GM12891 (cell line): ENCODE measurements at regions not wholly inside any gene's neighbourhood (a gene's known extent, or its start where the extent isn't known, plus 50 kb on each side); places are given as distances from the start of the nearest gene placed in this dataset.

Experiments used
- PAX5 ChIP-seq: IDR thresholded peaks from 2 replicates; pipeline ENCODE4 v1.6.1; 2011; ENCODE audit warnings: low read length, moderate library complexity, mild to moderate bottlenecking; ENCODE audit not compliant: insufficient read depth, severe bottlenecking
- POLR2A ChIP-seq: IDR thresholded peaks from 2 replicates; pipeline ENCODE4 v1.6.1; 2011; ENCODE audit warnings: low read depth, low read length, control low read depth
- POLR2AphosphoS5 ChIP-seq: IDR thresholded peaks from 2 replicates; pipeline ENCODE4 v1.6.1; 2011; ENCODE audit warnings: low read depth, low read length, control low read depth
- POU2F2 ChIP-seq: IDR thresholded peaks from 2 replicates; pipeline ENCODE4 v1.6.1; 2011; ENCODE audit warnings: low read depth, mild to moderate bottlenecking, control low read depth, low read length, moderate library complexity
- SPI1 ChIP-seq: IDR thresholded peaks from 2 replicates; pipeline ENCODE4 v1.6.1; 2011; ENCODE audit warnings: low read depth, low read length, control low read depth
- TAF1 ChIP-seq: IDR thresholded peaks from 2 replicates; pipeline ENCODE4 v1.6.1; 2011; ENCODE audit warnings: low read depth, low read length, control low read depth

DNA sequence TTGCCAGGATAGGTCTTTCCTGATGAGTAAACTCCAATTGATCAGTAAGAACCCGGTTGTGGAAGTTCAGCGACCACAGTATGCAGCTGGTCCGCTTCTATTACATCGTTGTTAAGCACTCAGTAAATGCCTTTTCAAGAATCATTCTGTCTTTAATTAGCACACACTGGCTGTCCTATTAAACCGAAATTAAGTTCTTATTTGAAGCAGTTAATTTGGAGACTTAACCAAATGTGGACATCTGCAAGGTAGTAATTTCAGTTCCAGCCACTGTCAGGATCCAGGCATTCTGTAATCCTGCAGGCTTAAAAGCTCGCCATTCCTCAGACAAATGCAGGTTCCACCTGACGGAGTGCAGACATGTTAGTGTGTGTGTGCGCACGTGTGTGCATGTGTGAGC, 254.6 kb downstream of the IRX2 start:
- TF ChIP-seq POLR2AphosphoS5 (no peak), POLR2A (no peak), SPI1 (no peak), POU2F2 (no peak), TAF1 (no peak), PAX5 (no peak)
